Thyroid gland (tissue), 4 donors: ENCODE measurements at regions not wholly inside any gene's neighbourhood (a gene's known extent, or its start where the extent isn't known, plus 50 kb on each side); places are given as distances from the start of the nearest gene placed in this dataset.

ENCODE experiments used
- DNase-seq, 2 donors: peaks; one replicate each; pipeline ENCODE4 v3.0.0-alpha.2; 2019
- H3K27ac ChIP-seq, 3 donors: fragments of 200-600 bp; sonication (generic); 1 replicate in 2 of 3; 2 replicates in 1 of 3; pipeline ENCODE4 v1.5.1; 2016 to 2019; ENCODE audit warnings: mild to moderate bottlenecking in 1 of 3, moderate library complexity in 1 of 3
- H3K27me3 ChIP-seq: fragments of 200-600 bp; sonication (generic); one replicate; pipeline ENCODE4 v1.5.1; 2019
- H3K36me3 ChIP-seq, 2 donors: fragments of 200-600 bp; sonication (generic); one replicate each; pipeline ENCODE4 v1.5.1; 2016 to 2019
- H3K4me1 ChIP-seq, 2 donors: fragments of 200-600 bp; sonication (generic); one replicate each; pipeline ENCODE4 v1.5.1; 2017 to 2019
- H3K4me3 ChIP-seq, 3 donors: fragments of 200-600 bp; sonication (generic); replicated peaks in 1 of 3; 1 replicate in 2 of 3; 2 replicates in 1 of 3; pipeline ENCODE4 v1.5.1; 2016; ENCODE audit warnings: mild to moderate bottlenecking in 1 of 3
- H3K9me3 ChIP-seq: fragments of 200-600 bp; sonication (generic); one replicate; pipeline ENCODE4 v1.5.1; 2017
- CTCF ChIP-seq, 6 experiments: fragments of 200-600 bp in 3 of 6; fragments of 450-650 bp in 3 of 6; sonication (generic) in 3 of 6; IDR thresholded peaks; one replicate each; pipeline ENCODE4 v1.5.1; 2016 to 2019; ENCODE audit warnings: antibody characterized with exemption in 6 of 6, mild to moderate bottlenecking in 2 of 6, inconsistent platforms in 1 of 6, moderate library complexity in 1 of 6
- POLR2A ChIP-seq, 2 donors: fragments of 450-650 bp; IDR thresholded peaks; one replicate each; pipeline ENCODE4 v1.6.1; 2017; ENCODE audit warnings: antibody characterized with exemption in 2 of 2, mild to moderate bottlenecking in 2 of 2, moderate library complexity in 1 of 2
- WGBS, 2 donors: methylation state at CpG; one replicate each; pipeline ENCODE4 v1.1.5; 2017; 5-methylcytosine and 5-hydroxymethylcytosine counted together
- intact Hi-C: fragments of 100-400 bp; cut with DNase I; formaldehyde crosslinking; loops from one replicate; pipeline ENCODE4 v1.15.1; 2023

DNA sequence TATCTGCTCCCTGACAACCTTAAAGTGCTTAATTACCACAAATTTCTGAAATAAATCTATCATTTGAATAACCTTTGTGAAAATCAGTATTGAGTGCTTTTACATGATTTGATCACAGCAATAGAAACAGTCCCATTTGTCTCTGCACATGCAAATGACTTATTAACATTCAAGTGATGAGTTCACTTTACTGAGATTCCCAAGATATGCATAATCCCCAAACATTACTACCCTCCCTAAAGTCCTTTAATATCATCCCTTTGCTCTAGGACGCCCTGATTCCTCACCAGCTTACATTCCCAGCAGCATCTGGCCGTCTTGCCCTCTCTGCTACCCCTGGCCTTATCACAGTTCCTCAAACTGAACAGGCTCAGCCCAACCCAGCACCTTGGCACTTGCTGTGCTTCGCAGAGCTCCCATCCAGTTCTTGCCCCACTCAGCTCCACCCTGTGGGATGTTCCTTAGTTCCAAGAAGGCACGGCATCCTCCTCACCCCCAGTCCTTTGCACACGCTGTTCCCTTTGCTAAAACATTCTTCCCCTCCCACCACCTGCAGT is 347.5 kb downstream of the PREX1 start:
- no peak overlapping the region for H3K27ac ChIP-seq
- no peak for DNase-seq
- TF ChIP-seq CTCF (IDR thresholded peaks at IDR 0.05) (no peak), POLR2A (IDR thresholded peaks at IDR 0.05) (no peak)
- no peaks in the 10 kb centered on the region for H3K27me3 ChIP-seq
- no peak overlapping the region for H3K4me3 ChIP-seq
- H3K4me1 ChIP-seq: no peaks in the 10 kb centered on the region
- WGBS, 2 donors: 74% methylated on average over 5 of the region's 5 CpGs
- intact Hi-C loops: no loop called here
- no peaks in the 10 kb centered on the region for H3K36me3 ChIP-seq
- H3K9me3 ChIP-seq: no peaks in the 10 kb centered on the region

GRCh38 chr20:48478806-48479585 is 348.8 kb downstream of the PREX1 start:
- intact Hi-C loops: no loop called here
- TF ChIP-seq CTCF (IDR thresholded peaks at IDR 0.05) (no peak), POLR2A (IDR thresholded peaks at IDR 0.05) (no peak)
- no peak overlapping the region for H3K4me3 ChIP-seq
- no peak overlapping the region for H3K27ac ChIP-seq
- H3K27me3 ChIP-seq: no peaks in the 10 kb centered on the region
- no peaks in the 10 kb centered on the region for H3K9me3 ChIP-seq
- no peaks in the 10 kb centered on the region for H3K4me1 ChIP-seq
- no peak for DNase-seq
- 82 to 88% methylated on average over 9 of the region's 9 CpGs for WGBS, 2 donors
- H3K36me3 ChIP-seq: no peaks in the 10 kb centered on the region

DNA sequence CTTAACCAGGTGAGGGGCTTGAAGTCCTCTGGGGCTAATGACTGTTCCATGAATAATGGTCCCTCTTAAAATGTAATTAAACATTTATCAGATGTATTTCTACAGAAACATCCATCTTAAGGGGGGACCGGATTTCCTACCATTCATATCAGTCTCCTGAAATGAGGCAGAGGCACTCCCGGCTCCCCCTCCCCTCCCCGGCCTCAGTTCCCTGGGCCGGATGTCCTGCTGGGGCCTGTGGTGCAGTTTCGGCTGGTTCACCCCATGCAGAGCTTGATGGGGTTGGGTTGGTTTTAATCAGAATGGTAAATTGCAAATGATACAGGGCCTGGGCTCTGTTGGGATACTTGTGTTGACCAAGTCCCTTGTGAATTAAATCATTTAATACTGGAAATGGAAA is 349.4 kb downstream of the PREX1 start:
- intact Hi-C loops: no loop called here

DNA sequence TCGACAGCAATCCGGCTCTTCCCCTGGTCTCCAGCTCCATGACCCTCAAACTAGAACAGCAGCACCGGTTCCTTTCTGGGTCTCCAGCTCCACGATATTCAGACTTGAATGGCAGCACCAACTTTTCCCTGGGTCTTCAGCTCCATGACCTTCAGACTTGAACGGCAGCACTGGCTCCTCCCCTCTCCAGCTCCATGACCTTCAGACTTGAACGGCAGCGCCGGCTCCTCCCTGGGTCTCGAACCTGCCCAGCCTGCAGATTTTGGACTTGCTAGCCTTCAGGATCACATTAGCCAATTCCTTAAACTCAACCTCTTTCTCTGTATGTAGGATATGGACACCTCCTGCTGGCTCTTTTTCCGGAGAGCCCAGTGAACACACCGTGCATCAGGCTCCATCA is 350.9 kb downstream of the PREX1 start:
- intact Hi-C loops: no loop called here
- H3K4me1 ChIP-seq: no peaks in the 10 kb centered on the region
- no peak for DNase-seq
- 79 to 85% methylated on average over 11 of the region's 11 CpGs for WGBS, 2 donors
- no peak overlapping the region for H3K4me3 ChIP-seq
- no peaks in the 10 kb centered on the region for H3K36me3 ChIP-seq
- no peaks in the 10 kb centered on the region for H3K27me3 ChIP-seq
- no peaks in the 10 kb centered on the region for H3K9me3 ChIP-seq
- H3K27ac ChIP-seq: no peak overlapping the region
- TF ChIP-seq POLR2A (IDR thresholded peaks at IDR 0.05): no peak

More for the DNA sequence above, 349.4 kb downstream of the PREX1 start:
- Histone ChIP-seq H3K27me3 (no peaks in the 10 kb centered on the region), H3K27ac (no peak overlapping the region), H3K36me3 (no peaks in the 10 kb centered on the region), H3K4me3 (no peak overlapping the region), H3K4me1 (no peaks in the 10 kb centered on the region), H3K9me3 (no peaks in the 10 kb centered on the region)
- 58 to 72% methylated on average over 5 of the region's 5 CpGs for WGBS, 2 donors
- no peak for TF ChIP-seq POLR2A (IDR thresholded peaks at IDR 0.05)
- no peak for TF ChIP-seq CTCF (IDR thresholded peaks at IDR 0.05)
- DNase-seq: no peak

GRCh38 chr20:48474022-48474421 is 353.8 kb downstream of the PREX1 start:
- 69 to 79% methylated on average over 5 of the region's 5 CpGs for WGBS, 2 donors
- H3K27me3 ChIP-seq: no peaks in the 10 kb centered on the region
- no peak overlapping the region for H3K4me3 ChIP-seq
- intact Hi-C loops: no loop called here
- H3K36me3 ChIP-seq: no peaks in the 10 kb centered on the region
- H3K9me3 ChIP-seq: no peaks in the 10 kb centered on the region
- TF ChIP-seq CTCF (IDR thresholded peaks at IDR 0.05) (no peak), POLR2A (IDR thresholded peaks at IDR 0.05) (no peak)
- H3K4me1 ChIP-seq: no peaks in the 10 kb centered on the region
- no peak for DNase-seq
- H3K27ac ChIP-seq: no peak overlapping the region
